K562 (cell line): ENCODE measurements at regions not wholly inside any gene's neighbourhood (a gene's known extent, or its start where the extent isn't known, plus 50 kb on each side); places are given as distances from the start of the nearest gene placed in this dataset.

Experiments
- ATAC-seq: fragments of 200-7000 bp; cut with Tn5 transposase; 3 replicates; pipeline ENCODE4 v1.9.1; 2020; ENCODE audit warnings: moderate library complexity
- BruUV-seq: library from RNA; stranded (reverse); fragments of 400-500 nt; replicated peaks from 2 replicates; lab custom pipeline; 2021; lab: Mats Ljungman, UMichigan
- CTCF ChIA-PET: fragments of 300-600 bp; formaldehyde crosslinking; extraction: SDS; loops from one replicate; lab custom pipeline; 2021; ENCODE audit warnings: low intra/inter-chr PET ratio; lab: Yijun Ruan, JAX
- POLR2A ChIA-PET: fragments of 300-600, 350-650 bp; sonication (Branson Sonifier 250); formaldehyde crosslinking; extraction: SDS; loops from one replicate; lab custom pipeline; 2021; ENCODE audit warnings: antibody characterized with exemption, inconsistent platforms; lab: Yijun Ruan, JAX
- DNase-seq, 4 experiments: peaks; one replicate each; pipeline versions ENCODE4 v3.0.0 to v3.0.0-alpha.2; 2011 to 2018; ENCODE audit warnings: low spot score in 3 of 4, mixed read lengths in 3 of 4; ENCODE audit errors: extremely low read depth in 1 of 4
- FAIRE-seq: peaks from 2 replicates; lab custom pipeline; 2011; peaks lifted over from hg19 to GRCh38; lab: Jason Lieb, UNC
- H2AFZ ChIP-seq: 2 replicates; pipeline ENCODE4 v1.6.0; 2011; ENCODE audit warnings: low read depth, low read length, control low read depth, inconsistent platforms
- H3K27ac ChIP-seq: fragments of 200-600 bp; 3 replicates; pipeline ENCODE4 v1.8.0; 2011; ENCODE audit warnings: low read depth, mild to moderate bottlenecking, control low read depth, inconsistent platforms, low read length, moderate library complexity, mixed read lengths; ENCODE audit errors: extremely low read depth
- H3K27me3 ChIP-seq, 2 experiments: fragments of 300-600 bp in 1 of 2; 2 replicates in 1 of 2; 3 replicates in 1 of 2; pipeline versions ENCODE4 v1.6.0 to v1.8.0; 2011; ENCODE audit warnings: inconsistent platforms in 2 of 2, low read length in 2 of 2, mild to moderate bottlenecking in 1 of 2, mixed read lengths in 1 of 2, moderate library complexity in 1 of 2; ENCODE audit not compliant: control insufficient read depth in 2 of 2, insufficient read depth in 2 of 2
- H3K36me3 ChIP-seq: fragments of 300-600 bp; 3 replicates; pipeline ENCODE4 v1.8.0; 2011; ENCODE audit warnings: mild to moderate bottlenecking, low read length, inconsistent platforms; ENCODE audit not compliant: control insufficient read depth, insufficient read depth
- H3K4me1 ChIP-seq, 2 experiments: fragments of 200-600 bp in 1 of 2; replicated peaks in 1 of 2; 2 replicates in 1 of 2; 3 replicates in 1 of 2; pipeline versions ENCODE4 v1.5.1 to v1.8.0; 2011; ENCODE audit warnings: inconsistent platforms in 2 of 2, low read length in 2 of 2, mild to moderate bottlenecking in 1 of 2, mixed read lengths in 1 of 2, moderate library complexity in 1 of 2; ENCODE audit not compliant: control insufficient read depth in 2 of 2, insufficient read depth in 2 of 2
- H3K4me2 ChIP-seq: 2 replicates; pipeline ENCODE4 v1.6.1; 2011; ENCODE audit warnings: low read length, control low read depth, inconsistent platforms, mixed read lengths; ENCODE audit not compliant: insufficient read depth
- H3K4me3 ChIP-seq: fragments of 200-600 bp; sonication (generic), shearing (Covaris generic); 2 replicates; pipeline ENCODE4 v1.5.1; 2016; ENCODE audit warnings: control low read depth, inconsistent platforms
- H3K79me2 ChIP-seq: fragments of 200-600 bp; 3 replicates; pipeline ENCODE4 v1.8.0; 2011; ENCODE audit warnings: low read length, inconsistent platforms; ENCODE audit not compliant: control insufficient read depth, insufficient read depth
- H3K9ac ChIP-seq, 2 experiments: 2 replicates each; pipeline versions ENCODE4 v1.6.0 to v1.6.1; 2011; ENCODE audit warnings: low read depth in 2 of 2, low read length in 2 of 2, control low read depth in 1 of 2, inconsistent platforms in 1 of 2, mild to moderate bottlenecking in 1 of 2, mixed read lengths in 1 of 2; ENCODE audit not compliant: insufficient read depth in 1 of 2
- H3K9me1 ChIP-seq: one replicate; pipeline ENCODE4 v1.6.0; 2011; ENCODE audit warnings: inconsistent platforms, mild to moderate bottlenecking, low read length, moderate library complexity; ENCODE audit not compliant: control insufficient read depth, insufficient read depth
- H3K9me3 ChIP-seq: replicated peaks from 2 replicates; pipeline ENCODE4 v1.5.1; 2011; ENCODE audit warnings: low read depth, low read length, inconsistent platforms; ENCODE audit not compliant: control insufficient read depth, insufficient read depth
- H4K20me1 ChIP-seq: replicated peaks from 2 replicates; pipeline ENCODE4 v1.6.1; 2011; ENCODE audit warnings: low read length, inconsistent platforms, mixed read lengths; ENCODE audit not compliant: control insufficient read depth, insufficient read depth
- DMBX1 ChIP-seq: fragments of 250-450 bp; sonication (Bioruptor Pico); IDR thresholded peaks from 2 replicates; pipeline ENCODE4 v1.8.0; 2022; ENCODE audit warnings: inconsistent platforms, mild to moderate bottlenecking, moderate library complexity, borderline replicate concordance
- GABPB2 ChIP-seq: fragments of 250-450 bp; sonication (Bioruptor Pico); conservative IDR thresholded peaks from 2 replicates; pipeline ENCODE4 v1.5.1; 2021; ENCODE audit warnings: mild to moderate bottlenecking
- HNRNPL ChIP-seq: fragments of 200-400 bp; formaldehyde crosslinking; IDR thresholded peaks from 2 replicates; pipeline ENCODE4 v1.6.1; 2017; ENCODE audit warnings: low read depth, mild to moderate bottlenecking, low read length
- KAT7 ChIP-seq: sonication (generic); formaldehyde crosslinking; IDR thresholded peaks from 2 replicates; pipeline ENCODE4 v1.8.0; 2022; ENCODE audit warnings: missing genetic modification reagents, mild to moderate bottlenecking, borderline replicate concordance
- LEF1 ChIP-seq: fragments of 450-650 bp; IDR thresholded peaks from 2 replicates; pipeline ENCODE4 v1.6.1; 2016; ENCODE audit warnings: mild to moderate bottlenecking
- NELFE ChIP-seq: IDR thresholded peaks from 2 replicates; pipeline ENCODE4 v1.6.1; 2011; ENCODE audit warnings: mild to moderate bottlenecking; ENCODE audit not compliant: insufficient read depth, insufficient read length
- NR3C1 ChIP-seq: sonication (generic); formaldehyde crosslinking; IDR thresholded peaks from 2 replicates; pipeline ENCODE4 v1.8.1; 2022; ENCODE audit warnings: missing genetic modification reagents
- PCBP1 ChIP-seq: fragments of 200-400 bp; formaldehyde crosslinking; IDR thresholded peaks from 2 replicates; pipeline ENCODE4 v1.6.1; 2018; ENCODE audit warnings: mild to moderate bottlenecking, low read depth, low read length; ENCODE audit not compliant: poor library complexity, severe bottlenecking
- ZNF24 ChIP-seq: fragments of 450-650 bp; IDR thresholded peaks from 2 replicates; pipeline ENCODE4 v1.6.1; 2016
- ZNF316 ChIP-seq: fragments of 450-650 bp; IDR thresholded peaks from 2 replicates; pipeline ENCODE4 v1.6.1; 2016
- ZNF584 ChIP-seq: fragments of 200-800 bp; sonication (Bioruptor generic); IDR thresholded peaks from 2 replicates; pipeline ENCODE4 v1.6.1; 2016; ENCODE audit warnings: low read depth, mild to moderate bottlenecking, missing genetic modification characterization, missing compliant biosample characterization
- ZNF75A ChIP-seq: fragments of 450-650 bp; formaldehyde crosslinking; IDR thresholded peaks from 2 replicates; pipeline ENCODE4 v1.4.0; 2020; ENCODE audit warnings: mild to moderate bottlenecking
- ZSCAN29 ChIP-seq: fragments of 450-650 bp; IDR thresholded peaks from 2 replicates; pipeline ENCODE4 v1.6.1; 2017
- WGBS: fragments of 100-300 bp; shearing (Covaris generic); methylation state at CpG from one replicate; pipeline ENCODE4 v1.1.6; 2016; ENCODE audit warnings: low coverage, mixed read lengths; ENCODE audit not compliant: insufficient coverage; ENCODE audit errors: missing lambda C conversion rate; 5-methylcytosine and 5-hydroxymethylcytosine counted together
- in situ Hi-C: fragments of 300-500 bp; cut with MboI; formaldehyde crosslinking; loops from 4 replicates; pipeline ENCODE4 v1.15.0; 2018; ENCODE audit warnings: inconsistent platforms, mixed read lengths
- intact Hi-C: fragments of 100-400 bp; cut with micrococcal nuclease; formaldehyde crosslinking; loops from 2 replicates; pipeline ENCODE4 v1.14.2; 2022
- TF ChIP-seq, protein P1 (sequence below): fragments of 450-650 bp; conservative IDR thresholded peaks from 2 replicates; pipeline ENCODE4 v1.6.1; 2016; ENCODE audit warnings: missing genetic modification characterization, low read depth, mild to moderate bottlenecking, missing compliant biosample characterization, moderate library complexity
- TF ChIP-seq, protein P2 (sequence below): sonication (generic); IDR thresholded peaks from 2 replicates; pipeline ENCODE4 v1.6.1; 2016

GRCh38 chr21:21722731-21723130 is 724.5 kb downstream of the NCAM2 start:
- TF ChIP-seq ZNF24, result no peak
- no peak for TF ChIP-seq GABPB2 (CRISPR knock-in tag)
- TF ChIP-seq ZNF75A (CRISPR knock-in tag), result no peak
- no peak for TF ChIP-seq HNRNPL
- no peak for TF ChIP-seq DMBX1 (CRISPR knock-in tag)
- no peak for TF ChIP-seq ZNF316
- TF ChIP-seq NR3C1, result no peak
- no peak for TF ChIP-seq LEF1
- TF ChIP-seq, protein P1, sequence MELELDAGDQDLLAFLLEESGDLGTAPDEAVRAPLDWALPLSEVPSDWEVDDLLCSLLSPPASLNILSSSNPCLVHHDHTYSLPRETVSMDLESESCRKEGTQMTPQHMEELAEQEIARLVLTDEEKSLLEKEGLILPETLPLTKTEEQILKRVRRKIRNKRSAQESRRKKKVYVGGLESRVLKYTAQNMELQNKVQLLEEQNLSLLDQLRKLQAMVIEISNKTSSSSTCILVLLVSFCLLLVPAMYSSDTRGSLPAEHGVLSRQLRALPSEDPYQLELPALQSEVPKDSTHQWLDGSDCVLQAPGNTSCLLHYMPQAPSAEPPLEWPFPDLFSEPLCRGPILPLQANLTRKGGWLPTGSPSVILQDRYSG, result no peak
- no peak for TF ChIP-seq ZSCAN29
- no peak for TF ChIP-seq ZNF584 (CRISPR knock-in tag)
- no peak for TF ChIP-seq PCBP1
- TF ChIP-seq NELFE, result no peak
- TF ChIP-seq, protein P2, sequence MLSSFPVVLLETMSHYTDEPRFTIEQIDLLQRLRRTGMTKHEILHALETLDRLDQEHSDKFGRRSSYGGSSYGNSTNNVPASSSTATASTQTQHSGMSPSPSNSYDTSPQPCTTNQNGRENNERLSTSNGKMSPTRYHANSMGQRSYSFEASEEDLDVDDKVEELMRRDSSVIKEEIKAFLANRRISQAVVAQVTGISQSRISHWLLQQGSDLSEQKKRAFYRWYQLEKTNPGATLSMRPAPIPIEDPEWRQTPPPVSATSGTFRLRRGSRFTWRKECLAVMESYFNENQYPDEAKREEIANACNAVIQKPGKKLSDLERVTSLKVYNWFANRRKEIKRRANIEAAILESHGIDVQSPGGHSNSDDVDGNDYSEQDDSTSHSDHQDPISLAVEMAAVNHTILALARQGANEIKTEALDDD, result no peak
- TF ChIP-seq KAT7 (CRISPR knock-in tag), result no peak
- no TSS peak for BruUV-seq
- no peak overlapping the region for H3K4me3 ChIP-seq
- ChIA-PET CTCF (no interaction called here), POLR2A (no interaction called here)
- peak overlapping the region; percentile 35; the same call in 1 of the 2 replicates for H2AFZ ChIP-seq
- H3K4me1 ChIP-seq, result no peaks in the 10 kb centered on the region; a peak in 1 of 5 replicates
- no peaks in the 10 kb centered on the region for H4K20me1 ChIP-seq
- no peak overlapping the region for H3K4me2 ChIP-seq
- no peaks in the 10 kb centered on the region for H3K27me3 ChIP-seq
- DNase-seq (no peak), ATAC-seq (no peak), FAIRE-seq (no peak)
- no peaks in the 10 kb centered on the region for H3K79me2 ChIP-seq
- WGBS, result 9% methylated on average over 2 of the region's 2 CpGs
- H3K27ac ChIP-seq, result no peak overlapping the region
- in situ Hi-C loops, result no loop called here
- H3K9me3 ChIP-seq, result no peaks in the 10 kb centered on the region
- no peaks in the 10 kb centered on the region for H3K9me1 ChIP-seq
- no peak overlapping the region for H3K9ac ChIP-seq
- intact Hi-C loops, result no loop called here
- H3K36me3 ChIP-seq, result no peaks in the 10 kb centered on the region
